Fibroblast of skin of left quadriceps (primary cell): ENCODE measurements at regions not wholly inside any gene's neighbourhood (a gene's known extent, or its start where the extent isn't known, plus 50 kb on each side); places are given as distances from the start of the nearest gene placed in this dataset.

Experiments
- DNase-seq, 2 experiments: peaks; one replicate each; pipeline ENCODE4 v3.0.0-alpha.2; 2013; ENCODE audit warnings: low read depth in 2 of 2

DNA sequence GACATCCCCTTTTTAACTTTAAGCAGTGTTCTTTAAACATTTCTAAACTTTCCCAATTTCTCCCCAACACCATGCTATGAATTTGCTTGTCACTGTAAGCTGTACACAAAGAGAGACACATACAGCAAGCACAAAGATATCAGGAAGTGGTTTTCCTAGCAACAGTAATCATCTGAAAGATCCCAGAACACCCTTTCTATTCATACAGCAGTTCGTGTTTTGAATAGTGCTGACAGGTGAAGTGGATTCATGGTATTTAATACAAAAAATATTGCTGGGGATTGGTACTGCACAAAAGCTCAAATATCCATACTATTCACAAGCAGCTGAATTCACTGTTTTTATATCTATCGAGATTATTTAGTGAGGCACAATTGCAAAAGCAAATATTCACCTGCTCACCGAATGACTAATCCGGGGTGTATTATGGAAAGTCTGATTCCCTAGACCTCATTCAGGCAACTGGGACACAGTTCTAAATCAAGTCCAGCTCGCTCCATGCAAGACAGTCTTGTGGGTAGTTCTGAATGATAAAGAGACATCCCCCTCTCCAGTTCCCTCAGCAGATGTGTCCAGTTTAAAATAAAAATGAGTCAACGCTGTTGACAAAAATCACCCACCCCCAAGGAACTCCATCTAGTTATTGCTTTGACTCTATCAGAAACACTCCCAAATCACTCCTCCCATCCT is 107.1 kb upstream of the TSHZ2 start:
- DNase-seq: no peak

DNA sequence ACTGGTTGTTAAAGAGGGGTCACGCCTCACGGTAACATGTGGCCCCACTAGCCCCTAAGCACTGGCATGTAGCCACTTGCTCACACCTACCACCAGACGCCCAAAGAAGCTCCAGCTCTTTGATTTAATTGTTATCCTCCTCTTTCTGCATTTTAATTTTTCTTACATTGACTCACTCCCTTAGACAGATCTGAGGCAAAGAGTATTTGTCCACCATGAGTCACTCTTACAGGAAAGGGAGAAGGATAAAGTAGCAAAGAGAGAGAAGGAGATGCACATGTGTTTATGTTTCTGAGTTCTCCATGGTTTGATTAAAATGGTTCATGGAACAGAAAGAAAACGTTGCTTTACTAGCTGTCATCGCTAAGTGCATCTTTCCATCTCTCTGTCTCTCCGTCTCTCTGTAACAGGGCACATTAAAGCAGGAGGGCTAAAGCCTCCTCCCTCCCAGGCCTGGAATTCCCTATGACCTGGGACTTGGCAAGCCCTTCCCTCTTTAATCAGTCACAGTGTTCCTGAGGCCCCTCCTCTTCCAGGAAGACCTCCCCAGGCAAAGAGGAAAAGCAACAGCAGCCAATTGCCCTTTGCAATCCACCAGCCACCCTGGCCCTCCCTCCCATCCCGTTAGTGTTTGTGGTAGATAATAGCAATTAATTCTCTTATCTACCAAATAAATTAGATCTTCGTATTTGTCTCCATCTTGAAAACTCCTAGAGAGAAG is 112.8 kb upstream of the TSHZ2 start:
- DNase-seq: peak; percentile 53 to 56

DNA sequence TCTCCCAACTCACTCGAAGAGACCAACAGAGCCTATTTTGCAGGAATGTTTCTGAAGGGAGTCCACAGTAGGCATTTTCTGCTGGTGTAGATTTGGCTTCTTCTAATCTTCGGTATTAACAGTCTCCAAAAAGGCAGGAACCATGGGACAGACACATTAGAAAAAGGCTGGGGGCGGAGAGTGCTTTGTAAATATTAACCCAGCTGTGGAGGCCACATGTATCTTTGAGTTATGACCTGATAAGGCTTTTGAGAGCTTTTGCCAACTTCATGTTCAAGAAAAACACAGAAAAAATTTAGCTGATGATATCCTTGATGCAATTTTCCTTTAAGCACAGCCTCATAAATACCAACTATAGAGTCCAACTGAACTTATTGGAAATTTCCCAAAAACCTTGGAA is 119.4 kb upstream of the TSHZ2 start:
- DNase-seq: no peak

- DNase-seq: no peak
Measured at GRCh38 chr20:52847731-52848359, 124.3 kb upstream of the TSHZ2 start.

DNA sequence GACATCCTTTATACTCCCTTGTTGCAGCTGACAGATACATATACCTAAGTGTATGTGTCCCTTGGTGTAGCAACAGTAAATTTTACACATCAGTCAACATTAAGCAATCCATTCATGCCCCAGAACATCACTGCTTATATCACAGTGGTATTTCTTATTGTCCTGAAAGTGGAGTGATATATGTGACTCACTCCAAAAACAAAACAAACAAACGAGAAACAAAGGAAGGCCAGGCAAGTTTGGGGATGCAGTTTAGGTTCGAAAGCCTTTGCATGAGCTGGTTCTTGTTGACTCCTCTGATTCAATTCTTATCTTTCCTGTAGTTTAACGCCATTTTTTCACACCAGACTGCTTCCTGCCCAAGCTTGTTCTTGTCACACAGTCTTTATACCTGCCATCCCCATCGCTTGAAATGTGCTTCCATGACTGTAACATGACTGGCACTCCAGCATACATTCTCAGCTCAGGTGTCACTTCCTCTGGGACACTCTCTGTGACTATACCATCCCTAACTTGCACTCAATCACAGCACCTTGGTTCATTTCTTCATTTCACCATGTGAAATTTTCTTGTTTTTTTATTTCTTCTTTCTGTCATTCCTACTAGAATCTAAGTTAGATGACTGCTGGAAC is 125.0 kb upstream of the TSHZ2 start:
- no peak for DNase-seq

- DNase-seq: no peak
Measured at GRCh38 chr20:52845044-52845443, 127.1 kb upstream of the TSHZ2 start.

- DNase-seq: no peak
Measured at GRCh38 chr20:52843425-52843824, 128.7 kb upstream of the TSHZ2 start.

DNA sequence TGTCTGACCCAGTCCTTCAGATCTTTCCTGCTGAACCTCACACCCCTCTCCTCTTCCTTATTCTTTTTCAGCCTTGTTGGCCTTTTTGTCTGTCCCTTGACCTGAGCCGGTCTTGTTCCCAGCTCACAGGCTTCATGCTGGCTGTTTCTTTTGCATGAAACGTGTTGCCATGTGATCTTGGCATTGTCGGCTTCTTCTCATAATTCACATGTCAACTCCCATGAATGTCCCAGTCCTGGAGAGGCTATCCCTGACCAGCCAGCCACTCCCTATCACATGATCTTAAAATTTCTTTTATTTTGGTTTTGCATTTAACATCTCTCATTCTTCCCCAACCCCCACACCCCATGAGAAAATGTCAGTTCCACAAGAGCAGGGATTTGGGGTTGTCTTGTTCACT is 131.2 kb upstream of the TSHZ2 start:
- no peak for DNase-seq

- DNase-seq: no peak
Measured at GRCh38 chr20:52840041-52840440, 132.1 kb upstream of the TSHZ2 start.

DNA sequence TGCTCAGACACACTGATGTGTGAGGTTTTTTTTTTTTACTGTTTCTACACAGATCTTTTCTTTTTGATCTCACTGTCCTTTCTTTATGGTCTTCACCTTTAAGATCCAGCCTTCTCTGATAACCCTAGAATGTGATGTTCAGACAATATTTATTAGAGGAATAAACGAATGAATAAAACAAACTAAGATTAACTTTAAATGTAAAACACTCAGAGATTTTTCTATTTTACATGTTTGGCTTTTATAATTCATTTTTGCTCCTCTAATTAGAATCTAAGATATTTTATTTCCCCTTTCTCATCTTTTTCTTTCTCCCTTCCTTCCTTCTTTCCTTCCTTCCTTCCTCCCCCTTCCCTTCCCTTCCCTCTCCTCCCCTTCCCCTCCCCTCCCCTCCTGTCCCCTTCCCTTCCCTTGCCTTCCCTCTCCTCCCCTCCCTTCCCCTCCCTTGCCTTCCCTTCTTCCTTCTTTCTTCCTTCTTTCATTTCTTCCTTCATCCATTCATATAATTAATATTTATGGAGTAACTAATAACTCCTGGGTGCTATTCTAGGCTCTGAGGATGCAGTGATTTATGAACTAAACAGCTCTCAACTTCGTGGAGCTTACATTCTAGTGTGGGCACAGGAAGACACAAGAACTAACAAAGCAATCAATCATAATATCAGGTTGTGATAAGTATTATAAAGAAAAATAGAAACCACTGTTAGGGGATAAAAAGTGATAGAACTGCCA is 133.5 kb upstream of the TSHZ2 start:
- DNase-seq: no peak

GRCh38 chr20:52837378-52837777 is 134.8 kb upstream of the TSHZ2 start:
- DNase-seq: no peak

GRCh38 chr20:52833901-52834300 is 138.3 kb upstream of the TSHZ2 start:
- DNase-seq: no peak

DNA sequence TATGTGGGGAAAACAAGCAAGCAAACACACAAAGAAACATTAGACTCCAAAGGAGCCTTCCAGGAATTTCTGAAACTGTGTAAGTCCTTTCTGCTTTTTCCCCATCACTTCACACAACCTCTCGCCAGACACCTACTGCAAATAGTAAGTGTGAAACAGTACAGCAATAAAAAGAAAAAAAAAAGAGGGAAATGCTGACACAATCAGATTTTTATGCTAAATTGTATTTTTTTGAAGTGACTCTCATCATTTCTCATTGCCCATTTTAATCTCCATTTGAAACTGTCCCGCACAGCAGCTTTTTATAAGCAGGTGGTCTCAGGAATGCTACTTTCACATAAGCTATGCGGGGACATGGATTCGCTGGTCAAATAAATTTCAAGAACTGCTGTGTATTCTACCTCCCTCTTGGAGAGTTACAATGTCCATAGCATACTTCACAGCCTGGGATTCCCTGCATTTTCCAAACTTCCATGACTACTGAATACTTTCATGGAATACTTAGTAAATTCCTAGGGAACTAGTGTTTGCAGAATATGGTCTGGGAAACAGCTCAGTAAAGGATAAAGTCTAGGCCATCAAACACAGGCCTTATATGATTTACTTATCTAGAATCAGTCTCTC is 139.9 kb upstream of the TSHZ2 start:
- no peak for DNase-seq

- DNase-seq: no peak
Measured at GRCh38 chr20:52830598-52830997, 141.6 kb upstream of the TSHZ2 start.

GRCh38 chr20:52829111-52829510 is 143.0 kb upstream of the TSHZ2 start:
- DNase-seq: no peak

GRCh38 chr20:52828199-52828598 is 144.0 kb upstream of the TSHZ2 start:
- peak; percentile 6 to 16 for DNase-seq

DNA sequence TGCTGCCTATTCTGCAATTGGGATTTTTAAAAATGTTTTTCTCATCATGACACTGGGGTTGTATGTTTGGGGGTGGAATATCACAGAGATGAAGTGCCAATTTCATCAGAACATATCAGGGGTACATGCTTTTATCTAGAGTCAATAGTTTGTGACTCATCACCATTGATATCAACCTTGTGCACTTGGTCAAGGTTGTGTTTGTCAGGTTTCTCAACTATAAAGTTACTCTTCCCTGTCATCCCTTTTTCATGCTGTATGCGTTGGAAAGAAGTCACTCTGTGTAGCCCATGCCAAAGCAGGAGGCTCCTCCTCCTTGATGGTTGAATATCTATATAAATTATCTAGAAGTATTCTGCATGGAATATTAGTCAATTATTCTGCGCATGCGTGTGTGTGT is 145.4 kb upstream of the TSHZ2 start:
- no peak for DNase-seq

DNA sequence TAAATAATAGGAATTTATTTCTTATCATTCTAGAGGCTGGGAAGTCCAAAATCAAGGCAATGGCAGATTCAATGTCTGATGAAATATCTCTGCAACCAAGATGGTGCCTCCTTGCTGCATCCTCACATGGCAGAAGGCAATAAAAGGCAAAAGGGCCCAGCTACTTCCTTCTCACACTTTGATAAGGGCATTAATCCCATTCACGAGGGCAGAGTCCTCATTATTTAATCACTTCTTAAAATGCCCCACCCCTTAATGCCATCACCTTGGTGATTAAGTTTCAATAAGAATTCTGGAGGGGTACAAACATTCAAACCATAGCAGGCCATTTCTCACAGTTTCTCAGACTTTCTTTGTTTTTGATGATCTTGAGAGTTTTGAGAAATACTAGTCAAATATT is 145.8 kb upstream of the TSHZ2 start:
- no peak for DNase-seq

- DNase-seq: no peak
Measured at GRCh38 chr20:52824494-52825216, 147.5 kb upstream of the TSHZ2 start.

- DNase-seq: no peak
Measured at GRCh38 chr20:52823303-52823702, 148.9 kb upstream of the TSHZ2 start.
